ENCODE measurements at regions not wholly inside any gene's neighbourhood (a gene's known extent, or its start where the extent isn't known, plus 50 kb on each side); places are given as distances from the start of the nearest gene placed in this dataset.

DNA sequence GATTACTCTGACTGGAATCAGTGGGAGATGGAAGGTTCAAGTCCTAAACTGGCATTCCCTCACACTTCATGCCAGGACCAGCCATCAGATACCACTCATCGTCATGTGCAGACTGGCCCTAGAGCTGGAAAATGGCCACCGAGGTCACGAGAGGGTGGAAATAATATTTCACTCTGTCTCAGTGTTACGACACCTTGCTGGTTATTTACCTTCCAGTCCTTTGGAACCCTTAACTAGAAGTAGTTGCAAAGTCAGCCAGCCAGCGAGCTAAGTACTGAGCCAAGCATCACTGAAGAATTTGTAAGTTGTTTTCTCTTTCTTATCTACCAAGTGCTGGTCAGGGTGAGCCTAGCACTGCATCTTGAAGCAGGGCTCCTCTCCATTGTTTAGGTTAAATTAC is 309.9 kb upstream of the RASGRP1 start:
- H3K4me3 ChIP-seq (ENCODE audit: low read length), result no peak overlapping the region
- H3F3A ChIP-seq (ENCODE audit: insufficient read depth, low read length, poor library complexity, severe bottlenecking), result no peaks in the 10 kb centered on the region
- no peak overlapping the region for H3K9ac ChIP-seq (ENCODE audit: low read length)
- no peak overlapping the region for H3K27ac ChIP-seq (ENCODE audit: low read length)
- no peaks in the 10 kb centered on the region for H3K36me3 ChIP-seq (ENCODE audit: insufficient read depth, low read length)
- TF ChIP-seq SMC3 (conservative IDR thresholded peaks at IDR 0.05; ENCODE audit: poor library complexity) (no peak), EZH2 (IDR thresholded peaks at IDR 0.05; ENCODE audit: borderline replicate concordance, insufficient read depth, low read length, poor library complexity, severe bottlenecking) (no peak), MXI1 (conservative IDR thresholded peaks at IDR 0.05; ENCODE audit: poor library complexity, severe bottlenecking) (no peak), TAF1 (IDR thresholded peaks at IDR 0.05; ENCODE audit: low read depth) (no peak), POLR2AphosphoS5 (IDR thresholded peaks at IDR 0.05) (no peak), RAD21 (conservative IDR thresholded peaks at IDR 0.05) (no peak), EP300 (conservative IDR thresholded peaks at IDR 0.05; ENCODE audit: poor library complexity, severe bottlenecking) (no peak)
- TF ChIP-seq, protein P1, sequence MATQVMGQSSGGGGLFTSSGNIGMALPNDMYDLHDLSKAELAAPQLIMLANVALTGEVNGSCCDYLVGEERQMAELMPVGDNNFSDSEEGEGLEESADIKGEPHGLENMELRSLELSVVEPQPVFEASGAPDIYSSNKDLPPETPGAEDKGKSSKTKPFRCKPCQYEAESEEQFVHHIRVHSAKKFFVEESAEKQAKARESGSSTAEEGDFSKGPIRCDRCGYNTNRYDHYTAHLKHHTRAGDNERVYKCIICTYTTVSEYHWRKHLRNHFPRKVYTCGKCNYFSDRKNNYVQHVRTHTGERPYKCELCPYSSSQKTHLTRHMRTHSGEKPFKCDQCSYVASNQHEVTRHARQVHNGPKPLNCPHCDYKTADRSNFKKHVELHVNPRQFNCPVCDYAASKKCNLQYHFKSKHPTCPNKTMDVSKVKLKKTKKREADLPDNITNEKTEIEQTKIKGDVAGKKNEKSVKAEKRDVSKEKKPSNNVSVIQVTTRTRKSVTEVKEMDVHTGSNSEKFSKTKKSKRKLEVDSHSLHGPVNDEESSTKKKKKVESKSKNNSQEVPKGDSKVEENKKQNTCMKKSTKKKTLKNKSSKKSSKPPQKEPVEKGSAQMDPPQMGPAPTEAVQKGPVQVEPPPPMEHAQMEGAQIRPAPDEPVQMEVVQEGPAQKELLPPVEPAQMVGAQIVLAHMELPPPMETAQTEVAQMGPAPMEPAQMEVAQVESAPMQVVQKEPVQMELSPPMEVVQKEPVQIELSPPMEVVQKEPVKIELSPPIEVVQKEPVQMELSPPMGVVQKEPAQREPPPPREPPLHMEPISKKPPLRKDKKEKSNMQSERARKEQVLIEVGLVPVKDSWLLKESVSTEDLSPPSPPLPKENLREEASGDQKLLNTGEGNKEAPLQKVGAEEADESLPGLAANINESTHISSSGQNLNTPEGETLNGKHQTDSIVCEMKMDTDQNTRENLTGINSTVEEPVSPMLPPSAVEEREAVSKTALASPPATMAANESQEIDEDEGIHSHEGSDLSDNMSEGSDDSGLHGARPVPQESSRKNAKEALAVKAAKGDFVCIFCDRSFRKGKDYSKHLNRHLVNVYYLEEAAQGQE (IDR thresholded peaks at IDR 0.05; ENCODE audit: borderline replicate concordance), result no peak
- TF ChIP-seq, protein P2, sequence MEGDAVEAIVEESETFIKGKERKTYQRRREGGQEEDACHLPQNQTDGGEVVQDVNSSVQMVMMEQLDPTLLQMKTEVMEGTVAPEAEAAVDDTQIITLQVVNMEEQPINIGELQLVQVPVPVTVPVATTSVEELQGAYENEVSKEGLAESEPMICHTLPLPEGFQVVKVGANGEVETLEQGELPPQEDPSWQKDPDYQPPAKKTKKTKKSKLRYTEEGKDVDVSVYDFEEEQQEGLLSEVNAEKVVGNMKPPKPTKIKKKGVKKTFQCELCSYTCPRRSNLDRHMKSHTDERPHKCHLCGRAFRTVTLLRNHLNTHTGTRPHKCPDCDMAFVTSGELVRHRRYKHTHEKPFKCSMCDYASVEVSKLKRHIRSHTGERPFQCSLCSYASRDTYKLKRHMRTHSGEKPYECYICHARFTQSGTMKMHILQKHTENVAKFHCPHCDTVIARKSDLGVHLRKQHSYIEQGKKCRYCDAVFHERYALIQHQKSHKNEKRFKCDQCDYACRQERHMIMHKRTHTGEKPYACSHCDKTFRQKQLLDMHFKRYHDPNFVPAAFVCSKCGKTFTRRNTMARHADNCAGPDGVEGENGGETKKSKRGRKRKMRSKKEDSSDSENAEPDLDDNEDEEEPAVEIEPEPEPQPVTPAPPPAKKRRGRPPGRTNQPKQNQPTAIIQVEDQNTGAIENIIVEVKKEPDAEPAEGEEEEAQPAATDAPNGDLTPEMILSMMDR (IDR thresholded peaks at IDR 0.05; ENCODE audit: poor library complexity, severe bottlenecking), result no peak
- H2AFZ ChIP-seq (ENCODE audit: low read depth, low read length), result no peak overlapping the region
- H3K4me2 ChIP-seq (ENCODE audit: low read length), result no peak overlapping the region
- H3K9me2 ChIP-seq (ENCODE audit: insufficient read depth, low read length), result no peaks in the 10 kb centered on the region
- no peaks in the 10 kb centered on the region for H3K79me2 ChIP-seq (replicated peaks; ENCODE audit: insufficient read depth, low read length)
- no peaks in the 10 kb centered on the region for H3K9me3 ChIP-seq (ENCODE audit: low read length)
- no peaks in the 10 kb centered on the region for H4K20me1 ChIP-seq (ENCODE audit: insufficient read depth)
- H3K27me3 ChIP-seq (ENCODE audit: insufficient read depth, low read depth, low read length), result no peaks in the 10 kb centered on the region

DNA sequence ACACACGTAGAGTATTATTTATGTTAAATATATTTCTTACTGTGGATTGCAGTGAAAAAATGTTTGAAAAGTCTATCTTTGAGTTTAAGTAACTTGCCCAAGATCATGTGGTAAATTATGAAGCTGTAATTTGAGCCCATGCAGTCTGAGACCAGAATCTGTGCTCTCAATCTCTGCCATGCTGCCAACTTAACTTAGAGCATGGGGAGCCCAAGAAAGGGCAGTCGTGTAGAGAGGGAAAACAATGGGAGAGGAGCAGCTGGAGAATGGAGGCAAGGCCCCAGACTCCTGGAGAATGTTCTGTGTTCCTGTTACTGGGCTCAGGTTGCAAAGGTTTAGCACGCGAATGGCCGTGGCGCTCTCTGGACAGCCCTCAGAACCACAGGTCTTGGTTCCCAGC is 311.6 kb upstream of the RASGRP1 start:
- H3K79me2 ChIP-seq (replicated peaks; ENCODE audit: insufficient read depth, low read length), result no peaks in the 10 kb centered on the region
- H4K20me1 ChIP-seq (ENCODE audit: insufficient read depth), result no peaks in the 10 kb centered on the region
- H3F3A ChIP-seq (ENCODE audit: insufficient read depth, low read length, poor library complexity, severe bottlenecking), result no peaks in the 10 kb centered on the region
- H3K36me3 ChIP-seq (ENCODE audit: insufficient read depth, low read length), result no peaks in the 10 kb centered on the region
- no peaks in the 10 kb centered on the region for H3K9me2 ChIP-seq (ENCODE audit: insufficient read depth, low read length)
- no peak overlapping the region for H3K4me2 ChIP-seq (ENCODE audit: low read length)
- no peak overlapping the region for H3K9ac ChIP-seq (ENCODE audit: low read length)
- TF ChIP-seq MXI1 (conservative IDR thresholded peaks at IDR 0.05; ENCODE audit: poor library complexity, severe bottlenecking) (no peak), POLR2AphosphoS5 (IDR thresholded peaks at IDR 0.05) (no peak), RAD21 (conservative IDR thresholded peaks at IDR 0.05) (no peak), EZH2 (IDR thresholded peaks at IDR 0.05; ENCODE audit: borderline replicate concordance, insufficient read depth, low read length, poor library complexity, severe bottlenecking) (no peak)
- no peak overlapping the region for H3K4me3 ChIP-seq (ENCODE audit: low read length)
- no peak overlapping the region for H2AFZ ChIP-seq (ENCODE audit: low read depth, low read length)
- H3K9me3 ChIP-seq (ENCODE audit: low read length), result no peaks in the 10 kb centered on the region
- no peaks in the 10 kb centered on the region for H3K27me3 ChIP-seq (ENCODE audit: insufficient read depth, low read depth, low read length)
- H3K27ac ChIP-seq (ENCODE audit: low read length), result no peak overlapping the region

DNA sequence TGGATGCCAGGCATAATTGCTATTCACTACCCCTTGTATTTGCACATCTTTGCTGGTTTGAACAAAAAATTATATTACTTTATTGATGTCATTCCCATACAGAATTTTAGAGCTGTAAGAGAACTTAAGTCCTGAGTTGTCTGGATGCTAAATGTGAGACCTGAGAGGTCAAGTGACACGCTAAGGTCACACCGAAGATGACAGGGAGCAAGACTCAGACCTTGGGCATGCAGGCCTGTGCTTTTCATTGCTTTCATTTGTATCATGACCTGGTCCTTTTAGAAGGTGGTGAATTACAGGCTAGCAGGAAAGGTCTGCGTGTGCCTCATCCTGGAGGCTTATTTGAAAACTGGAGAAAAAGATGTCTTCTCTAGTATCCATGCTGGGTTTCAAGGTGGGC is 312.0 kb upstream of the RASGRP1 start:
- TF ChIP-seq EP300 (conservative IDR thresholded peaks at IDR 0.05; ENCODE audit: poor library complexity, severe bottlenecking), result no peak
- TF ChIP-seq RAD21 (conservative IDR thresholded peaks at IDR 0.05), result no peak
- TF ChIP-seq, protein P2 (IDR thresholded peaks at IDR 0.05; ENCODE audit: poor library complexity, severe bottlenecking), result no peak
- TF ChIP-seq TAF1 (IDR thresholded peaks at IDR 0.05; ENCODE audit: low read depth), result no peak
- Histone ChIP-seq H3K27ac (ENCODE audit: low read length) (no peak overlapping the region), H3K4me2 (ENCODE audit: low read length) (no peak overlapping the region), H2AFZ (ENCODE audit: low read depth, low read length) (no peak overlapping the region), H3K9me2 (ENCODE audit: insufficient read depth, low read length) (no peaks in the 10 kb centered on the region), H3K36me3 (ENCODE audit: insufficient read depth, low read length) (no peaks in the 10 kb centered on the region), H3K27me3 (ENCODE audit: insufficient read depth, low read depth, low read length) (no peaks in the 10 kb centered on the region), H3K9ac (ENCODE audit: low read length) (no peak overlapping the region), H3K9me3 (ENCODE audit: low read length) (no peaks in the 10 kb centered on the region), H3K4me3 (ENCODE audit: low read length) (no peak overlapping the region), H4K20me1 (ENCODE audit: insufficient read depth) (no peaks in the 10 kb centered on the region), H3F3A (ENCODE audit: insufficient read depth, low read length, poor library complexity, severe bottlenecking) (no peaks in the 10 kb centered on the region), H3K79me2 (replicated peaks; ENCODE audit: insufficient read depth, low read length) (no peaks in the 10 kb centered on the region)
